ENCODE measurements at regions not wholly inside any gene's neighbourhood (a gene's known extent, or its start where the extent isn't known, plus 50 kb on each side); places are given as distances from the start of the nearest gene placed in this dataset.

DNA sequence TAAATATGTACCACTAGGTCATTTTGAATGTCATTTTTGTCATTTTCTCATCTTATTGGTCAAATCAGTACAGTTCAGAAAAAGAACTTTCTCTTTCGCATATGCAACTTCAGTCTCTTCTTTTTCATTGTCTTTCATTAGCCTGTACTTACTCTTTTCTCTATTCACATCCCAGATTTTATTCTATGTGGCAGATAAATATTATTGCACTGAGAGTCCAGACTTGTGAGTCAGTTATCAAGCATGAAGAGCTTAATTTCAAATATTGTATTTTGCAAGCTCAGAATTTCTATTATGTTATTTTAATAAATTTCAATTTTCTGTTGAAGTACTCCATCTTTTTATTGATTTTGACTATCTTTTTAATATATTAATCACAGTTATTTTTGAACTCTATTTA is 105.2 kb upstream of the PALMD start:
- TF ChIP-seq, protein P1, sequence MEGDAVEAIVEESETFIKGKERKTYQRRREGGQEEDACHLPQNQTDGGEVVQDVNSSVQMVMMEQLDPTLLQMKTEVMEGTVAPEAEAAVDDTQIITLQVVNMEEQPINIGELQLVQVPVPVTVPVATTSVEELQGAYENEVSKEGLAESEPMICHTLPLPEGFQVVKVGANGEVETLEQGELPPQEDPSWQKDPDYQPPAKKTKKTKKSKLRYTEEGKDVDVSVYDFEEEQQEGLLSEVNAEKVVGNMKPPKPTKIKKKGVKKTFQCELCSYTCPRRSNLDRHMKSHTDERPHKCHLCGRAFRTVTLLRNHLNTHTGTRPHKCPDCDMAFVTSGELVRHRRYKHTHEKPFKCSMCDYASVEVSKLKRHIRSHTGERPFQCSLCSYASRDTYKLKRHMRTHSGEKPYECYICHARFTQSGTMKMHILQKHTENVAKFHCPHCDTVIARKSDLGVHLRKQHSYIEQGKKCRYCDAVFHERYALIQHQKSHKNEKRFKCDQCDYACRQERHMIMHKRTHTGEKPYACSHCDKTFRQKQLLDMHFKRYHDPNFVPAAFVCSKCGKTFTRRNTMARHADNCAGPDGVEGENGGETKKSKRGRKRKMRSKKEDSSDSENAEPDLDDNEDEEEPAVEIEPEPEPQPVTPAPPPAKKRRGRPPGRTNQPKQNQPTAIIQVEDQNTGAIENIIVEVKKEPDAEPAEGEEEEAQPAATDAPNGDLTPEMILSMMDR (IDR thresholded peaks at IDR 0.05; ENCODE audit: low read depth, low read length) = no peak

DNA sequence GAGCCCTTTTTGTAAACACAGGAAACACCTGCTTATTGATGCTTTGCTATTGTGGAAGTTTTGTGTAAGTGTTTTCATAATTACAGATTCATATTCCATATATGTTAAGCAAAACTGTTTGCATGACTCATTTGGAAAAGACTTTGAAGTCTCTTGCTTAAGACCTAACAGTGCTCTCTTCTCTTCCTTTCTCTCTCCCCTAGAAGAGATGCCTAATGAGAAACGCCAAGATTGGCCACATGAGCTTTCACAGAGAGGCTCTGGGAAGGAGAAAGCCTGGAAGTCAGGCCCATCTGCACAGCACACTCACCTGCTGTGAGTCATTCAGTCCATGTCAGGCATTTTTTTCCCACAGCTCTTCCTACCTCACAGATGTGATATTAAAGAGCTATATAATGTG is 101.6 kb upstream of the PALMD start:
- TF ChIP-seq, protein P1 (IDR thresholded peaks at IDR 0.05; ENCODE audit: low read depth, low read length) = no peak
- no peak overlapping the region for H3K4me3 ChIP-seq (ENCODE audit: low read depth, low read length)

More for the DNA sequence above, 105.2 kb upstream of the PALMD start:
- no peak overlapping the region for H3K4me3 ChIP-seq (ENCODE audit: low read depth, low read length)

- TF ChIP-seq, protein P1 (IDR thresholded peaks at IDR 0.05; ENCODE audit: low read depth, low read length) = no peak
- H3K4me3 ChIP-seq (ENCODE audit: low read depth, low read length) = no peak overlapping the region
Measured at GRCh38 chr1:99546432-99547416, 99.2 kb upstream of the PALMD start.

- TF ChIP-seq, protein P1 (IDR thresholded peaks at IDR 0.05; ENCODE audit: low read depth, low read length) = no peak
- H3K4me3 ChIP-seq (ENCODE audit: low read depth, low read length) = no peak overlapping the region
Measured at GRCh38 chr1:99548943-99549605, 96.8 kb upstream of the PALMD start.

DNA sequence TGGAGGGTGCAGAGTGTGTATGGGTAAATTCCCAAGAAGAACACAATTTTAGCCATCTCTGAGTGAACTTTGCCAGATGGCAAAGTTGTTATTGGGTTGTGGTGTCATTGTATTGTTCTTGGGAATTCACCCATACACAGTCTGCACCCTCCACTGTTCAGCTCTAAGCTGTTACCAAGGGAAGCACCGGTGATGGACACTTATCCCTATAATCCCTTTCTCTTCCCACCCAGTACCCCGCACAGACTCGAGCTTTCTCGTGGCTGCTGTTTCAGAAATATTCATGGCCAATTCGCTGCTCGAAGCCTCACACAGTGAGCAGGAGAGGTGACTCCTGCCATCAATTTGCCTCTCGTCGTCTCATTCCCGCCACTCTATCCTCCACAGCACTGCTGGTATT is 95.7 kb upstream of the PALMD start:
- H3K4me3 ChIP-seq (ENCODE audit: low read depth, low read length) = no peak overlapping the region
- TF ChIP-seq, protein P1 (IDR thresholded peaks at IDR 0.05; ENCODE audit: low read depth, low read length) = no peak

DNA sequence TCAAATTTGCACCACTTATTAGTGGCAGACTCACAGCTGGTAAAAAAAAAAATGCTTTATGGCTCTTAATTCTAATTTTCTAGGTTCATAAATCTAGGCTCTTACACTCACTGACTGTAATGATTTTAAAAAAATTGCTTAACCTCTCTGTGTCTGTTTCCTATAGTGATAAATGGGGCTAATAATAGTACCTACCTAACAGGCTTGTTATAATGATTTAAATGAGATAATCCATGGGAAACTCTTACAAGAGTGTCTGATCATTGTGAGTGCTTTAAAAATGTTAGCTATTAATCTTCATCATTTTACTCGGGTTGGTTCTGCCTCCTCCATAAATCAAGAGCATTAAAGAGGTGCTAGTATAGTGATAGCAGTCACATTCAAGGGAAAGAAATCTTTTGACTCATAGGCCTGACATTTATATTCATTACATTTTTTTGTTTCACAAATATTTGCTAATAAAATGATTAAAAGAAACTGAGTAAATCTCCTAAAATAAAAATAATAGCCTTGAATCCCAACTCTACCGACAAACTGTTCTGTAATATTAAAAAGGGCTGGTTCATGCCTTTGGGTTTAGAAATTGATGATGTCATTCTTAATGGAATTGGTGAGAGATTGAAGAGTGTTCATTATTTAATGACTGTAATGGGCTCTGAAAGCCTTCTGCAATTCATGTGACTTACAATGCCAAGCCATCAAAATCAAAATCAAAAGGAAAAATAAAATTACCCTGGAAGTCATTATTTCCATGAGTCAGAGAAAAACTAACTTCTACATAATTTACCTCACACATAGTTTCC is 93.9 kb upstream of the PALMD start:
- H3K4me3 ChIP-seq (ENCODE audit: low read depth, low read length) = no peak overlapping the region
- TF ChIP-seq, protein P1 (IDR thresholded peaks at IDR 0.05; ENCODE audit: low read depth, low read length) = no peak
